CD1c-positive myeloid dendritic cell (primary cell): ENCODE measurements at regions not wholly inside any gene's neighbourhood (a gene's known extent, or its start where the extent isn't known, plus 50 kb on each side); places are given as distances from the start of the nearest gene placed in this dataset.
"Not testable (repeated sequence)": the region's sequence is repeated elsewhere in the genome, so short reads cannot be mapped to it uniquely, and the experiment has no call there.

Experiments
- DNase-seq: peaks from one replicate; pipeline ENCODE4 v3.0.0-alpha.2; 2016; ENCODE audit errors: extremely low spot score

DNA sequence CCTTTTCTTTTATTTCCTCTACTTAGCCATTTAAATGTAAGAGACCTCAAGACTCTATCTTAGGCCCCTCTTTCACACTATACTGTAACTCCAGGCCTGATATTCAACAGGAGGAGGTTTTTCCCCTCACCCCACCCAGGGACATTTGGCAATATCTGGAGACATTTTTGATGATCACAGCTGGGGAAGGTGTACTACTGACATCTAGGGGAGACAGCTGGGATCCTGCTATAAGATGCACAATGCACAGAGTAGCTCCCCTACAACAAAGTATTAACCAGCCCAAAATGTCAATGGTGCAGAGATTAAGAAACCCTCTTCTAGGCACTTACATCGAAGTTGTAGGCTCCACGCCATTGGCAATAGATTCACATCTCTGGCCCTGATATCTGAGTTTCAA is 517.5 kb upstream of the UBE2E2 start:
- DNase-seq: no peak

DNA sequence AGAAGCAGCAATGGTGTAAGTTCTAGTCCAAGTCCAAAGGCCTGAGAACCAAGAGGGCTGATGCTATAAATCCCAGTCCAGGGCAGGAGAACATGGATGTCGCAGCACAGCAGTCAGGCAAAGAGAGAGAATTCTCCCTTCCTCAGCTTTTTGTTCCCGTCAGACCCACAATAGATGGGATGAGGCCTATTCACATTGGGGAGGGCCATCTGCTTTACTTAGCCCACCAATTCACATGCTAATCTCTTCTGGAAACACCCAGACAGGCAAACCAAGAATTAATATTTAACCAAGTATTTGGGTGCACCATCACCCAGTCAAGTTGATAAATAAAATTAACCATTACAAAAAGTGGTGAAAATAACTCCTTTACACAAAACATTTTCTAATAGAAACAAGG is 511.7 kb upstream of the UBE2E2 start:
- DNase-seq: no peak

DNA sequence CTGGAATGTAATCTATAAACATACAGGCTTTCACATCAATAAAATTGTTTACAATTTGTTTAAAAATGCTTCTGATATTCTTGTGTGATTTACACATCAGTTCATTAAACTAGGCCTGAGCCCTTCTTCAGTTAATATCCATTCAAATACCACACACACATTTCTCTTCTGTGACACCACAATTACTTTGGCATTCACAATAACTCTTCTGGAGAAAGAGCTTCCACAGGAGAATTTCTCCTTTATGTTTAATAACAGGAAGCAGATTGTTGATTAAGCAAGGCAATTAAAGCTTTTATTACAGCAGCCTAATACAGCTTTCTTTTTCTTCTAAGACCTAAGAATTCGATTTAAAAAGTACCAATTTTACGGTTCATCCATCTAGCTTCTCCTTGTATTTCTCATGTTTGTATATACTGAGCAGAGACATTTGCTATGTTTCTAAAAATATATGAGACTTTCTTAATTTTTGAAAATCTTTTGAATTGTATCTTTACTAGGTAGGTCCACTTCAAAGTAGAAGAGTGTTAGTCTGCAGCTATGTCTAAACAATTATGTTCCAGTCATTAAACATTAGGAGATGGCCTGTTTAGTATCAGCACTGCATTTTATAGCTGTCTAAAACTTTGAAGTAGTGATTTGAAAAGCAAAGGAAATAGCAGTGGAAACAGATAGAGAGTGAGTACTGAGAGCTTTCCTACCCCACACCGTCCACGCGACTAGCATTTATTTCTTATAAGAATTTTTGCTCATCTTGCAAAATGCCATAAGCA is 511.1 kb upstream of the UBE2E2 start:
- no peak for DNase-seq

DNA sequence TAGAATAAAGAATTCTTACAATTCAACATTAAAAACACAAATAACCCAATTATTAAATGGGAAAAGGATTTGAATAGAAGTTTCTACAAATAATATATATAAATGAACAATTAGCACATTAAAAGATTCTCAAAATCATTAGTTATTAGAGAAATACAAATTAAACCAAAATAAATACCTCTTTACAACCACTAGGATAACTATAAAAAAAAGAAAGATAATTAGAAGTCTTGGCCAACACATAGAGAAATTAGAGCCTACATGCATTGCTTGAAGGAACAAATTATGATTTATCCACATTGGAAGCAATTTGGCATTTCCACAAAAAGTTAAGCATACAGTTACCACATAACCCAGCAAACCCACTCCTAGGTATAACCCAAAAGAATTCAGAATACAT is 502.3 kb upstream of the UBE2E2 start:
- no peak for DNase-seq

DNA sequence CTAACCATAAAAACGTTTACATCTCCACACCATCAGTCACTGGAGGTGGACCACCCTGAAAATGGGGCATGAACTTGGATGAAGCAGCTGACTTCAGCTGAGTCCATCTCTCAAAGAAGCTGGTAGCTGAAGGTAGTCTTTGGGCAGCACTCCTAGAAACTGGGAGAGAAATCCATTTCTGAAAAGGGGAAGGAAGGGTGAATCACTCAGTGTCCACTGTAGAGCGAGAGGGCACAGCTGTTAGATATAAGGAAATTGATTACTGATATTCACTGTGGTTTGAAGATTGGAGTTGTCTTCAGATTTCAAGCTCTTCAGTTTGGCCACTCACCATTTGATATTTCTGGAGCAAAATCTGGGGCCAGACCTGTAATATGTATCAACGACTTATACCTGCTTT is 499.0 kb upstream of the UBE2E2 start:
- no peak for DNase-seq

DNA sequence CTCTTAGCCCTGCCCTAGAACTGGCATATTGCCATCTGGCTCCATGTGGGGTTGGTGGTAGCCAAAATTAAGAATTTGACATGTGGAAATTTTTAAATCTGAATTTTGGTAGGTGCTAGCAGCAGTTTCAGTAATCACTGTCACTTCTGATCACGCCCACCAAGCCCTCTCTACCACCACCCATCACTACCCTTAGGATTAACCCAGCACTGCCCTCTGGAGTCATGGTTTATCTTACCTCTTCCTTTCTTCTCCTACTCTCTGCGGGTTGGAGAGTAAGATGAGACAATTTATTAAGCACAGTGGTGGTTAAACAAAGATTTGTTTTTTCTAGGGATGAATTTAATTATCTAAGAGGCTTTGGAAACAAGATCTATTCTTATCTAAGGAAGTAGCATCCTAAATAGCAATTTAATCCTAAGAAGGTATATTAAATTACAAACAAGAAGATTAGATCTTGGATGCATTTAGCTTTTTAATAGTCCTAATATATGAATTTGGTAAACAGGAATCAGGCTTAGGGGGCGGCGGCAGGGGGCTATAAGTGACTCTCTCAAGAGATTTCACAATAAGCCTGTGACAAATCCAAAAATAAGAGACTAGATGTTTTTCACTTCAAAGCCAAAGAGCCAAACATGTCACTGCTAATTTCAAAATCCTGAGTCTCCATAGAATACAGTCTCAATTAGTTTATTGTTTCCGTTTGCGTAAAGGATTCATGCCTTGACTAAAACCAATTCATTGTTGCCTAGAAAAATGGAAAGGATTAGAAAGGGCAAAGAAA is 498.4 kb upstream of the UBE2E2 start:
- no peak for DNase-seq

DNA sequence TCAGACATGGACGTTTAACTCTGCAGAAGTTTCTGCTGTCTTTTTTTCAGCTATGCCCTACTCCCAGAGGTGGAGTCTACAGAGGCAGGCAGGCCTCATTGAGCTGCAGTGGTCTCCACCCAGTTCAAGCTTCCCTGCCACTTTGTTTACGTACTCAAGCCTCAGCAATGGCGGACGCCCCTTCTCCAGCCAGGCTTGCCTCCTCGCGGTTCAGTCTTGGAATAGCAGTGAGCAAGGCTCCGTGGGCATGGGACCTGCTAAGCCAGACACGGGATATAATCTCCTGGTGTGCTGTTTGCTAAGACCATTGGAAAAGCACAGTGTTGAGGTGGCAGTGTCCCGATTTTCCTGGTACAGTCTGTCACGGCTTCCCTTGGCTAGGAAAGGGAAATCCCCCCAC is 496.2 kb upstream of the UBE2E2 start:
- not testable (repeated sequence) for DNase-seq

DNA sequence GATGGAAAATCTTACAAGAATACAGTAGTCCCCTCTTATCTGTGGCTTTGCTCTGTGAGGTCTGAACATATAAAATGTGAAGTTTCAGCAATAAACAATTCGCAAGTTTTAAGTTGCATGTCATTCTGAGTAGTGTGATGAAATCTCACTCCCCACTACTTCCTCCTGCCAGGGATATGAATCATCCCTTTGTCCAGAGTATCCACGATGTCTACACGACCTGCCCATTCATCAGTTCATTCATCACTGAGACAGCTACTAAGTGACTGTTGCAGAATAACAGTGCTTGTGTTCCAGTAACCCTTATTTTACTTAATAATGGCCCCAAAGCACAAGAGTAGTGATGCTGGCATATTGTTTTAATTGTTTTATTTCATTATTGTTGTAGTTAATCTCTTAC is 489.2 kb upstream of the UBE2E2 start:
- peak; percentile 82 for DNase-seq

DNA sequence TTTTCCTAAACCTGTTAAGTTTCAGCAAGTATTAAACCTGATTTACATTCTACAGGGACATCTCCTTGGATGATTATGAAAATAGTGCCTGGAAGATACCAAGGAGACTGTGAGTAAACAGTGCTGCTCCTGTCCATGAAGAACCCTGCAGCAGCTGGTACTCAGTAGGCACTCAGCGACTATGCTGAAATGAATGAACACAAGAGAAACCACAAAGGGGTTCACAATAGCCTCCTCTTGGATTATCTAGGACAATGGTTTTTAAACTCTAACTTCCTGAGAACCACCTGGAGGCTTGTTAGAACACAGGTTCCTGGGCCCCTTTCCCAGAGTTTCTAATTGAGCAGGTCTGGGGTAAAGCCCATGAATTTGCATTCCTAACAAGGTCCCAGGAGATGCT is 488.4 kb upstream of the UBE2E2 start:
- no peak for DNase-seq

DNA sequence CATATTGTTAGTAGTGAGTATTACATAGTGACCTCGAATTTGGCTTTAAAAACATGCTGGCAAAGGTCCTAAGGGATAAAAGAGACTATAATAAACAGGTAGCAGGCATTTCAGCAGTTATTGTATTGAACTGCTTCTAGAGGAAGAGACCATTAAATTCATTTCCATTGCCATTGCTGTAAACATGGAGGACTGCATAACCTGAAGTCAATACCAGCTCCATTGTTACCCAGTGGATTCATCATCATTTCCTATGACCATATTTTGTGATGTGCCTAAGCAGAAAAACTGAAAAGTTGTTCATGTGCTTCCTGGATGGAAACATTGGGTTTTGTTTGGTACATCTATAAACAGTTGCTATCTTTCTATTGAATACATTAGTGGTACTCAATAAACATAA is 482.5 kb upstream of the UBE2E2 start:
- DNase-seq: no peak

DNA sequence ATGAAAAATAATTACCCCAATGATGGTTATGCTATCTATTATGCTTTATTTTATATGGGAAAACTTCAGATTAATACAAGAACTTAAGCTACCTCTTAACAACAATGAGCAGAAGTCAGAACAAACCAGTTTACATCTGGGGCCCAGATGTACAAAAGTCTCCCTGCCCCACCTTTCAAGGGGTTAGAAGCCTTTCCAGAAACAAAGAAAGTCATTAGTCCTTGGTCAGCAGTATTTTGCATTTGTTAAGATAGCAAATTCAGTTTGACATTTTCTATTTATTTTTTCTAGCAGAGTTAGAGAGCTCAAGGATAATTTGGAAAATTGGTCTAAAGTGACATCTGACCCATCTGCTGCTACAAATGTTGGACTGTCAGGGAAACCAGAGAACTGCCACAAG is 478.7 kb upstream of the UBE2E2 start:
- DNase-seq: no peak

DNA sequence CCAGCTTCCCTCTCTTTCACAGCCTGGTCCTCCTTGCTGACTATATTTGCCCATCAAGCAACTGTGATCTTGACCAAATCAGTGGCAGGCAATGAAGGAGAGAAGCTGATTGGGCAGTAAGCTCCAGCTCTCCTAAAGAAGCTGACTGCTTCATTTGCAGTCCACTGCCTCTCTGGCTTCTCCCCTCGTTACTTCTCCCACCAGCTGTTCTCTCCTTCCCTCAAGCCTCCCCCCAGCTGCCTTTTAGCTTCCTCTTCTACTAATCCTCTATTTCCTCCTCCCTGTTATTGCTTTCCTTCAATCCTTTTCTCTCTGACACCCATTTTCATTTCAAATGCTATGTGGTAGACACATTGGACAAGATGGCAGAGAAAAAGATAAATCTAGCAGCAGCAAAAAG is 474.7 kb upstream of the UBE2E2 start:
- no peak for DNase-seq

DNA sequence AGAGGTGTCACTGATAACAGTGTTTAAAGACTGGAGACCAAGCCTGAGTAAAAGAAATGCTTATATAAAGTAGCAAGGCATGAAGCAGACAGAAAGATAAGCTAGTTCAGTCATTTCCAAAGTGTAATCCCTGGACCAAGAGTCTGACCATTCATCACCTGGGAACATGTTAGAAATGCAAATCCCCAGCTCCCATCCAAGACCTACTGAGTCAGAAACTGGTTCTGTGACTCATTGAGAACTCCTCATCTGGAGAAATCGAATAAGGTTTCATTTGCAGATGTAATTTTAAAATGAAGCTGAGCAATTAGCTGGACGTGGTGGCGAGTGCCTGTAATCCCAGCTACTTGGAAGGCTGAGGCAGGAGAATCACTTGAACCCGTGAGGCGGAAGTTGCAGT is 473.9 kb upstream of the UBE2E2 start:
- DNase-seq: no peak

DNA sequence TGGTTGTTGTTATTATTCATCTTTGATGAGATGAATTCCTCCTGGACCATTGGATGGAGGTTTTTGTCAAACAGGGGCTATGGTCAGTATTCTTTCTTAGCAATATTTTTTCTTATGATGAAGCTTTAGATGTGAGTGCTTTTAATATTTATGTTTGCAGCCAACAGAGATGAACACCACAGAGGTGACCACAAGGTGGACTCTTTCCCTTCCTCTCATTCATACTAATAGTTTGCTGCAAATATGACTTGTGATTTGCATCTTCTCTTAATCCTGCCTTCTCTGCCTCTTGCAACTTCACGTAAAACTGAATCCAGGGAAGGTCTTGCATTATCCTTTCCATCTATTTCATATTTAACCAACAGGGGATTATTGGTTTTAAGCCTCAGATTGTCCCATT is 473.1 kb upstream of the UBE2E2 start:
- no peak for DNase-seq

DNA sequence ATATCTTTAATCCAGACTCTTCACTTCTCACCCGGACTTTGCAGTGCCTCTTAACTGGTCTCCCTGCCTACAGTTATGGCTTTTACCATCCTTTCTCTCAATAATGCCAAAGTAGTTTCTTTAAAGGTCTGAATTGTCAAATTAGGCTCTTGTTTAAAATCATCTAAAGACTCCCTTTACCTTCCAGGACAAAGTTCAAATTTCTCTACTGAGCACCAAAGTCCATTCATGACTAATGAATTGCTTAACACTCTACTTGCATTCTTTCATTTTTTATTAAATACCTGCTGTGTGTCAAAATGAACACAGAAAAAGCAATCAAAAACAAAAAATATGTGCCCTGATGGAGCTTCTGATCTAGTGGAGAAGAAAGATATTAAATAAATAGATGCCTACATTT is 472.4 kb upstream of the UBE2E2 start:
- no peak for DNase-seq

DNA sequence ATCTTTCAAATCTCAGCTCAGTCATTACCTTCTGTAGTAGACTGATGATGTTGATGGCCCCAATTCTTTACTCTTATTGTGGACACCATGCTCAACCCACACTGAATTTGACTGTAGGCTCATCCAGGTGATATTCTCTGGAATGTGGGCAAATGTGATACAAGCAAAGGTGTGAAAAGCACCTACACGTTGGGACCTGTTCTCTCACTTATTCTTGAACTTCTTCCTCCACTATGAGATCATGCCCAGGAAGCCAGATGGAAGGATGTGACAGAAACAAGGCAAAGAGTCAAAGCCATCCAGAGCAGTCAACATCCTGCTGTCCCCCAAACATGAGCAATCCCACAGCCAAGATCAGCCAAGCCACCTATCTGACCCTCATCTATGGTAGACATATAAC is 471.2 kb upstream of the UBE2E2 start:
- no peak for DNase-seq

DNA sequence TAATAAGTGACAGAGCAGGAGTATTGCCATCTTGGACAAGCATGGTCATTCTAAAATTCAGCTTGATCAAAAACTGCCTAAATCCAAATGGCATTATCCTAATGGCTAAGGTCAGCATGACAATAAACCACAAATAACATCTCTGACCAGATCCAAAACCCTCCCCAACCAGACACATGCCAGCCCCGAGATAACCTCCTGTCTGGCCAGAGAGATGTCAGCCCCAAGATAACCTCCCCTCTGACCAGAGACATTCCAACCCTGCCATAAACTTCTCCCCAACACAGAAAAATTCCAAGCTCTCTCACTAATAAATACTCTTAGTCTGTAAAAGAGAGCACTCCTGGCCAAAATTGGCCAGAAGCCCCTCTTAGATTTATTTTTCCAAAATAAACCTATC is 470.5 kb upstream of the UBE2E2 start:
- no peak for DNase-seq

DNA sequence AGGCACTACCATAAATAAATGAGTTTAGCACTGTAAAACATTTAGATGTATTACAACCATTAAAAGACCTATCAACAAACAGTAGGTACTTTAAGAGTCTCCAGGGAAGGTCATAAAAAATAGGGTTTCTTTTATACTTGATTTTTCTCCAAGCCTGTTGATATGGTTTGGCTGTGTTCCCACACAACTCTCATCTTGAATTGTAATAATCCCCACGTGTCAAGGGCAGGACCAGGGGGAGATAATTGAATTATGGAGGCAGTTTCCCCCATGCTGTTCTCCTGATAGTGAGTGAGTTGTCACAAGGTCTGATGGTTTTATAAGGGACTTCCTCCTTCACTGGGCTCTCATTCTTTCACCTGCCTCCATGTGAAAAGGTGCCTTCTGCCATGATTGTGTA is 468.9 kb upstream of the UBE2E2 start:
- DNase-seq: no peak

DNA sequence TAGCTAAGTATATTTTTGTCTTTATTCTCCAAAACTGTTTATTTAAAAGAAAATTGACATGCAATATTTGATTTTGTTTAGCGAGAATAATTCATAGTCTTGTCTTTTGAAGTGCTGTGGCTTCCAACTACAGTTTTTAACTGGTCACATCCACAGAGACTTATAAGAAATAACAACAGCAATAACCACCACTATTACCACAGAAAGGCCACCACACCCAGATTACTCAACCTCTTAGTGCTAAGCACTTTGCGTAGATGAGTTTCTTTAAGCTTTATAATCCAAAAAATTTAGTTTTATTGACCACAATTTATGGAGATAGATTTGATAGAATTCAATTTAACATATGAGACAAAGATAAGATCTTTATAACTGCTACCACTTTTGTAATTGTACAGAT is 468.4 kb upstream of the UBE2E2 start:
- DNase-seq: no peak

DNA sequence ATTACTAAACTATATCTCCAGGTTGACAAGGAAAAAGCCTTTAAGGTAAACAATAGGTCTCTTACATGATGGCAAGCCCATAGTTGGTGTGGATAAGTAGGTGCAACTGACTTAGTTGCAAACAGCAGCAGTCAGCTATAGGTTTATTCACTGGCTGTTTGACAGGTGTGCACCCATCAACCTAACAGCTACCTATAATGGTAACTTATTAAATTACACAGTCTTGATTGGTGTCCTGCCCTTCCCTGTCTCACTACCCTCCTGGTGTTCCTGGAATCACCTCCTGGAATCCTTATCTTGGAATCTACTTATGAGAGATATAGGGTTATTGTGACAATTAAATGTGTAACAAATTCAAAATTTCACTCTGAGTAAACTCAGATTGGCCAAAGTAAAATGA is 467.8 kb upstream of the UBE2E2 start:
- no peak for DNase-seq

DNA sequence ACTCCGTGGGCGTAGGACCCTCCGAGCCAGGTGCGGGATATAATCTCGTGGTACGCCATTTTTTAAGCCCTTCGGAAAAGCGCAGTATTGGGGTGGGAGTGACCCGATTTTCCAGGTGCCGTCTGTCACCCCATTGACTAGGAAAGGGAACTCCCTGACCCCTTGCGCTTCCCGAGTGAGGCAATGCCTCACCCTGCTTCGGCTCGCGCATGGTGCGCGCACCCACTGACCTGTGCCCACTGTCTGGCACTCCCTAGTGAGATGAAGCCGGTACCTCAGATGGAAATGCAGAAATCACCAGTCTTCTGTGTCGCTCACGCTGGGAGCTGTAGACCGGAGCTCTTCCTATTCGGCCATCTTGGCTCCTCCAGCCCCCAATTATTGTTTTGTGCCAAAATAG is 459.7 kb upstream of the UBE2E2 start:
- DNase-seq: not testable (repeated sequence)

DNA sequence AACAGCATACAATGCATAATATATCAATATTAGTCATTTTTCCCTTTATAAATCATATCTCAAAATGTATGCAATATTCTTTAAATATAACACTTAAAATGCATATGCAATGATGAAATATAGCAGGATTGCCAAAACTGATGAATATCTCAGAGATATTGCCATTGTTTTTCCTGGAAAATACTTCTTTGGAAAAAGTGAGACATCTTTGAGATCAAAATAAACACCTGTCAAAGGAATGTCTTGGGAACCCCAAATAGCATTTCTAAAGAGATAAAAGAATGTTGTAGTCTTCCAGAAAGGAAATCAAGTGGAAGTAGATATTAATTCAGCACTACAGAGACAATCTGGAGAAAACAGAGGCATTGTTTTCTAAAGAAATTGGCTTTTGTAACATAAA is 457.8 kb upstream of the UBE2E2 start:
- no peak for DNase-seq

DNA sequence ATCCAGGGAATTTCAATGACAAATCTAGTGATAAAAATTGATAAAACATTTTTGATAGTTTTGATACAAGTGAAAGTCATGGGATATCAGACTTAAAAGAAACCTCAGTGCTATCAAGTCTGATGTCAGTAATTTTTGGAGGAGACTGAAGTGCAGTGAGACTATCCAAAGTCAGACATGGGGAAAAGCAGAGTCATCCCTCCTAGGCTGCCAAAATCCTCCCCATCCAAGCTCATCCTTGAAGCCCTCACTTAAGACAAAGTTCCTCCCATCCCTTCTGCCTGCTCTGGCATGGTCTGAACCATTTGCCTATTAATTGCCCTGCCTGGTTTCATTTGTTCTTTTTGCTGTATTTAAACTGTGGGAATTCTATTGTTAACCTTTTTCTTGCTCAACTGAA is 456.9 kb upstream of the UBE2E2 start:
- DNase-seq: no peak
